ENCODE measurements at regions not wholly inside any gene's neighbourhood (a gene's known extent, or its start where the extent isn't known, plus 50 kb on each side); places are given as distances from the start of the nearest gene placed in this dataset.
"Not testable (repeated sequence)": the region's sequence is repeated elsewhere in the genome, so short reads cannot be mapped to it uniquely, and the experiment has no call there.

GRCh38 chr19:28541029-28541428 is 671.9 kb downstream of the UQCRFS1 start:
- no peak for TF ChIP-seq CTCF (conservative IDR thresholded peaks at IDR 0.05; ENCODE audit: low read depth, low read length)
- no peak overlapping the region for H3K4me3 ChIP-seq (ENCODE audit: low read depth, low read length)
- no peak for DNase-seq (ENCODE audit: low read depth)

GRCh38 chr19:28540385-28540784 is 672.6 kb downstream of the UQCRFS1 start:
- not testable (repeated sequence) for DNase-seq (ENCODE audit: low read depth); H3K4me3 ChIP-seq (ENCODE audit: low read depth, low read length)

GRCh38 chr19:28539759-28540158 is 673.2 kb downstream of the UQCRFS1 start:
- H3K4me3 ChIP-seq (ENCODE audit: low read depth, low read length): no peak overlapping the region
- no peak for TF ChIP-seq CTCF (conservative IDR thresholded peaks at IDR 0.05; ENCODE audit: low read depth, low read length)
- DNase-seq (ENCODE audit: low read depth): no peak

DNA sequence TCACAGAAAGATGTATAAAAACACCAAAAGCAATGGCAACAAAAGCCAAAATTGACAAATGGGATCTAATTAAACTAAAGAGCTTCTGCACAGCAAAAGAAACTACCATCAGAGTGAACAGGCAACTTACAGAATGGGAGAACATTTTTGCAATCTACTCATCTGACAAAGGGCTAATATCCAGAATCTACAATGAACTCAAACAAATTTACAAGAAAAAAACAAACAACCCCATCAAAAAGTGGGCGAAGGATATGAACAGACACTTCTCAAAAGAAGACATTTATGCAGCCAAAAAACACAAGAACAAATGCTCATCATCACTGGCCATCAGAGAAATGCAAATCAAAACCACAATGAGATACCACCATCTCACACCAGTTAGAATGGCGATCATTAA is 674.4 kb downstream of the UQCRFS1 start:
- not testable (repeated sequence) for H3K4me3 ChIP-seq (ENCODE audit: low read depth, low read length); DNase-seq (ENCODE audit: low read depth)

DNA sequence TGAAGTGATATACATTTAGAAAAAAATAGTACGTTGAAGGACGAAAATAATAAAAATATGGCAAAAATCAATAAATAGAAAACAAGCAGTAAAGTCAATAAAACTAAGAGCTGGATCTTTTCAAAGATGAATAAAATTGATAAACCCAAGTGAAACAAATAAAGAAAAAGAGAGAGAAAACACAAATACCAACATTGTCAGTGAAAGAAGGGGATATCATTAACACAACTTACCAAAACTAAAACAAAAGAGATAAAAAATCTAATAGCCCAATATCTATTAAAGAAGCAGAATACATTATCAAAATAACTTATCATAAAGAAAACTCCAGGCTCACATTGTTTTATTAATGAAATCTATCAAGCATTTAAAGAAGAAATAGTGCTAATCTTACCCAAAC is 675.1 kb downstream of the UQCRFS1 start:
- DNase-seq (ENCODE audit: low read depth): no peak
- TF ChIP-seq CTCF (conservative IDR thresholded peaks at IDR 0.05; ENCODE audit: low read depth, low read length): no peak
- no peak overlapping the region for H3K4me3 ChIP-seq (ENCODE audit: low read depth, low read length)

DNA sequence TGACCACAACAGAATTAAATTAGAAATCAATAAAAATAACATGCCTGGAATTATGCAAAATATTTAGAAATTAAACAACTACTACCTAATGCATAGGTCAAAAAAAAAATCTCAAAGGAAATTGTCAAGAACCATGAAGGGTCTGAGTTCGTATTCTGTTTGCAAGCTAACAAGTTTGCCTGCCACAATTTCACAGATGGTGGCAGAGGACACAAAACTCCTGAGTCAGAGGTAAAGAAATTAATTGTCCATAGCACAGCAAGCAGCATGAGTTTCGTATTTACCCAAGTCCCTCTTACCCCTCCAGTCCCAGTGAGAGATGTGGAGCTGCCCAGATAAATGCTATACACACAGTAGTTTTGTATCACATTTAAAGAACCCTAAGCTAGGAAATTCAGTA is 675.9 kb downstream of the UQCRFS1 start:
- DNase-seq (ENCODE audit: low read depth): no peak
- TF ChIP-seq CTCF (conservative IDR thresholded peaks at IDR 0.05; ENCODE audit: low read depth, low read length): no peak

DNA sequence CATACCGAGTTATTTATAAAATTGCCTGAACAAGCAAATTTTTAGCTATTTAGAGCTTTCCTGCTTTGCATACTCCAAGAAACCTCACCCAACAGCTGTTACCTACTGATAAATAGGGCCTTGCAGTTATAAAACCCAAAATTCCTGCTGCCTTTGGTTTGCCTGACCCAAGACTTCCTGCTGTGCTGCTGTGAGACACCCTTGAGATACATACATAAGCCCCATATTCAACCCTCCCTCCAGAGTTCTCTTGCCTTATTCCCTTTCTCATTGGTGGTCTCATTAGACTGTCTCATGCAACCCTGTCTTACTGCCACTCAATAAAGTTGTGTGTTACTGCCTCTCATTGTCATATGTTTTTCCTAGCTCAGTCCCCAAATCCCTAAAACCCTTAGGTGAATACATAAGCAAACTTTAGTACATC is 677.6 kb downstream of the UQCRFS1 start:
- DNase-seq (ENCODE audit: low read depth): no peak
- no peak overlapping the region for H3K4me3 ChIP-seq (ENCODE audit: low read depth, low read length)
- TF ChIP-seq CTCF (conservative IDR thresholded peaks at IDR 0.05; ENCODE audit: low read depth, low read length): no peak

More for the DNA sequence above, 675.9 kb downstream of the UQCRFS1 start:
- H3K4me3 ChIP-seq (ENCODE audit: low read depth, low read length): no peak overlapping the region

GRCh38 chr19:28534766-28535351 is 678.1 kb downstream of the UQCRFS1 start:
- H3K4me3 ChIP-seq (ENCODE audit: low read depth, low read length): no peak overlapping the region
- no peak for TF ChIP-seq CTCF (conservative IDR thresholded peaks at IDR 0.05; ENCODE audit: low read depth, low read length)
- DNase-seq (ENCODE audit: low read depth): no peak

All from choroid plexus epithelial cell (primary cell).